Breast epithelium (tissue), 3 donors: ENCODE measurements at regions not wholly inside any gene's neighbourhood (a gene's known extent, or its start where the extent isn't known, plus 50 kb on each side); places are given as distances from the start of the nearest gene placed in this dataset.

Experiments used
- POLR2A ChIP-seq: fragments of 450-650 bp; IDR thresholded peaks from one replicate; pipeline ENCODE4 v1.6.1; 2016; ENCODE audit warnings: antibody characterized with exemption, mild to moderate bottlenecking, moderate library complexity
- POLR2AphosphoS5 ChIP-seq, 3 donors: sonication (generic); formaldehyde crosslinking; IDR thresholded peaks; one replicate each; pipeline ENCODE4 v1.6.1; 2017; ENCODE audit warnings: antibody characterized with exemption in 3 of 3

GRCh38 chr18:73093687-73094250 lies 226.0 kb upstream of the NETO1 start:
- TF ChIP-seq POLR2AphosphoS5 (IDR thresholded peaks at IDR 0.05) (no peak), POLR2A (no peak)
